GM21786 (cell line): ENCODE measurements at regions not wholly inside any gene's neighbourhood (a gene's known extent, or its start where the extent isn't known, plus 50 kb on each side); places are given as distances from the start of the nearest gene placed in this dataset.

ENCODE experiments used
- ATAC-seq: cut with Tn5 transposase; IDR thresholded peaks from one replicate; pipeline ENCODE4 v1.9.1; 2021; ENCODE audit not compliant: unreplicated experiment

DNA sequence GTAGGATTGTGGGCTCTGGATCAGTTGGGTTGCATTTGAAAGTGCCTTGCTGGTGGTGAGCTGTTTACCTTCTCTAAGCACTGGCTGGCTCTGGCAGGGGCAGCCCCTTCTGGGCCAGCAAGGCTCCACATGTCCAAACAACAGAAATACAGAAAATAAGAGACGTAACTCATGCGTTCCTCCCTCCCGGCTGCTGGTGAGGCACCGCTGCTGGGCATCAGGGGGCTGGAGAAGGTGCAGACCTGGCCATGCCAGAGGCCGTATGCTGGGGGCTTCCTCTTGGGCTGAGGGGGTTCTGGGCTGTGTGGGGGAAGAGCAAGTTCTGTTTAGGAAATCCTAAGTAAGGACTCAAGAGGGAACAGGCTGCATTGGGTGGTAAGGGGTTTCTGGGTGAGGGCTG is 140.6 kb downstream of the URI1 start:
- no peak for ATAC-seq

DNA sequence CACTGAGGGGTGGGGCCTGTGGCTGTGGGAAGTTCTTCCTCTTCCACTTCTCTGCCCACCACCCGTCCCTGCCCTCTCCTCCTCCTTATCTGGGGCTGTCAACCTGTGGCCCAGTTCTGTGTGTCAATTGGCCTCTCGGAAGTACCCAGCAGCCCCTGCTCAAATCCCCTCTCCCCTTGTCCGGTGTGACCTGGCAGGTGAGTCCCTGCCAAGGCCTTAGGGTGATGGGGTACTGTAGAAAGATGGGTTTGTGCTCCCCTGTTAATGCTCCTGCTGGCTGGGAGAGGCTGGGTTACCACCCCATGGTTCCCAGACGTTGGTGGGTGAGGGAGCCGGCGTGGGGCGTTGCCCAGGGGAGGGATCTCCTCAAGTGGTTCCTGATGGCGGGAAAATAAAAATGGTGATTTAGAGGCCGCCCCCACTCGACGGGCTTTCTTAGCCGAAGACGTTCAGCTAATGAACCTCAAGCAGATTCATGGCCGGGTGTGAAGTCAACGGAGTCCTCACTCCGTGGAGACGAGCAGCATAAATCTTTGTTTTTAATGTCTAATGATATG is 141.2 kb downstream of the URI1 start:
- no peak for ATAC-seq

DNA sequence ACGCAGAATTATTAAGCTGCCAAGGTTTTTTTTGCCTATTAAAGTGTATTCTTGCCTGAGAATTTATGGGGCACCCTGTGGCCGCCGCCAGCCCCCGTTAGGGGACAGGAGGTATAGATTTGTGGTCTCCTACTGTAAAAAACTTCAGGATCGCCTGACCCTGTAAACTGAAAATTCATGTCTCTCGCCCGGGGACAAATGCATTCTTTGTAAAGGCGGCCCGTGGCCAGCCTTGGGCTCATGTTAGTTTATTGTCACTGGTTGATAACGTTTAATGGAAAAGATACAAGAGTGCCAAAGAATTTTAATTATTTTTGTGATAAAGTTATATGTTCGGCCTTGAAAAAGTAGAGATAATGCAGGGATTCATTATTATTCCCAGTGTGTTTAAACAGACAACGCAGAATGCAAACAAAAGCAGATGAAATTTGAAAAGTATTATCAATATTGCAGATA is 141.7 kb downstream of the URI1 start:
- ATAC-seq = no peak

DNA sequence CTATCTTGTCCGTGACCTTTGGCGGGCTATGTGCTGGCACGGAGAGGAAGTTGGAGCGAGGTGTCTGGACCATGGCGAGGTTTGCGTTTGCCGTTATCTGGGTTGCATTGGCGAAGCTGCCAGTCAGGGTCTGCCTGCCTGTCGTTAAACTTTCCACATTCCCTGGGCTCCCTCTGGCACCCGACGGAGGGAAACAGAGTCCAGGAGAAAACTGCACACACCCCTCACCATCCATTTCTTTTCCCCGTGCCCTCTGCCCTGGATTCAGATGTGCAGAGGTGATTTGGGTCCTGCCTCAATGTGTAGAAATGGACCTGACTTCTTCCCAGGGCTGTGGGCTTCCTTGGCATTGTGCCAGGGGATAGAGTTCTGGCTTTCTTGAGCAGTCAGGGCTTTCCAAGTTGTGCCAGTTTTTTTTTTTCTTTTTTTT is 142.4 kb downstream of the URI1 start:
- ATAC-seq = no peak

DNA sequence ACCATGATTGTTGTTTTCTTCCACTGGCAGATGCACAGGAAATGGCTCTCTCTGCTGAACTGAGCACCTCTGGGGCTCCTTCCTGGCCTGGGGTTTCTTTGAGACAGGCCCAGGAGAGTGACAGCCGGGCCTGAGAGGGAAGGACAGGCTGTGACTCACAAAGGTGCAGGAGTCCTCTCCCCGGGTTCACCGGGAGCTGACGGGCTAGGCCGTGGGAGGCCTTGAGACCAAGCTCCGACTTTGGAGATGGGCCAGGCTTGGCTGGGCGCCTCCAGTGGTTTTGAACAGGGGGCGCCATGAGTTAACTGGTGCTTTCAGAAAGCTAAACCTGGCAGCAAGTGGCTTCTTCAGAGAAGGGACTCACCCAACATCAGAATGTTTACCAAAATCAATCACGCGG is 143.4 kb downstream of the URI1 start:
- no peak for ATAC-seq

DNA sequence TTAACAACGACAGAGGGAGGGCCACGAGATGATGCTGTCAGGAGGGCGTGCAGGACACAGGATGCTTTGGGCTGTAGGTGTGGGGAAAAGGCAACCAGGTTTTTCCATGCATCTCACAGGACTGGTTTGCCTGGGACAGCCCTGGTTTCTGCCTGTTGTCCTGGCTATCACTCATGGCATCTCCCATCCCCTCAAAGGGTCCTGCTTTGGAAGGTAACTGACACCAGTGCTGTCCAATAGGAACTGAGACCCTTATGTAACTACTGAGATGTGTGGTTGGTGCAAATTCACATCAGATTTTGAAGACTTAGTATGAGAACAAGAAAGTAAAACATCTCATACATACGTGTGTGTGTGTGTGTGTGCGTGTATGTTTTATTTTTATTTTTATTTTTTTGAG is 144.2 kb downstream of the URI1 start:
- ATAC-seq = no peak

DNA sequence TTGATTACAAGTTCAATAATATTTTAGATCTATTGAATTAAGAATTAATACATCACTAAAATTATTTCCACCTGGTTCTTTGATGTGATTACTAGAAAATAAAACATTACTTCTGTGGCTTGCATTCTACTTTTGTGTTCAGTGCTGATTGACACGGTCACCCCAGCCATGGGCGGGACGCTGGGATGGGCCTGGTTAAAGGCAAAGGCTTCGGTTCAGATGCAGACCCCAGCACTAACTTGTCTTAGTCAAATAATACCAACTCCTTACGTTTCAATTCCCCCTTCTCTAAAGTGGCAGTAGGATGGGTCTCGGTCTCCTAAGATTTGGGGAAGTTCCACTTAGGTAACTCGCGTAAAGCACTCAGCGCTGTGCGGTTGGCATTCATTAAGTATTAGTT is 144.9 kb downstream of the URI1 start:
- no peak for ATAC-seq

DNA sequence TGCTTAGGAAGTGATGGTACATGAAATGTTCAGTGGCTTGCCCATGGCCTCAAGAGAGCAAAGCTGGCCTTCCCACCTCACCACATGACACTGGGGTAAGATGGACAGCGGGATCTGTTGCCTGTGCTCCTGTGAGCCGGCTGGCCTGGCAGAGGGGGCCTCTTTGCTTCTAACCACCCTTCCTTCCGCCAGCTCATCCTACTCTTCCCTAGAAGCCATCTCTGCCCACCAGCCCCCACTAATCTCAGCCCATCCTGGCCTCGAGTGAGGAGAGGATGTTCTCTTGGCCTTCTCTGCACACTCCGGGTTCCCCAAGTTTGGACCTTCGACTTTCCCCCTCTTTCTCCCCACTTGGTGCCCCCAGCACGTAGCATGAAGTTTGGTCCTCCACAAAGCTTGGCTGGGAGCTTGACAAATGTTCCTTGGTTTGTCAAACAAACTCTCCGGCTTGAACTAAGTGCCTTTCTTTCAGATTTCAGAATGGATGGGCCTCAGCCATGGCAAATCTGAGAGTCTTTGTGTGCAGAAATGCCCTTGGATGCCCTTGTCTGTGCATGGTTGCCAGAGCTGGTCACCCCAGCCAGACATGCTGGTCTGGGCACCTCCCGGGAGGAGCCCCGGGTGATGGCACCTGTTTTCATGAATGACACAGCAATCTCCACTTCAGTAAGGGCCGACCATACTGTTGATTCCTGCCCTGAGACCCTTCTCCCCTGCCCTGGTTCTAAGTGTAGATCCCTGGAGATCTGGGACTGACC is 145.5 kb downstream of the URI1 start:
- no peak for ATAC-seq

DNA sequence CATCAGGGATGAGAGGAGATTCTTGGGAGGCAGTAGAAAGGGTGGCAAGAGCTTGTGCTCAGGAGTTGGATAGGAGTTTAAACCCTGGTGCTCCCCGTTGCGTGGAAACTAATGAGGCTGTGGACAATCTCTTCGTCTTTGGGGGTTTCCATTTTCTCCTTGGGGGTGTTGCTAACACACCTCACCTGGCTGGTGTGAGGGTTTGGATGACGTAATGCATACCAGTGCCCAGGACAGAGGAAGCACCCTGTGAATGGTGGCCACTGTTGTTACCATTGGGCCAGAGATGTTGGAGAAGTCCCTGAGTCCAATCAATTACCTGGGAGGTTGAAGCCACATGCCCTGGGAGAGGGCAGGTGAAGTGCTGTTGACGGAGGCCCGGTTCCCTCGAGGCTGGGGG is 146.5 kb downstream of the URI1 start:
- ATAC-seq = no peak

DNA sequence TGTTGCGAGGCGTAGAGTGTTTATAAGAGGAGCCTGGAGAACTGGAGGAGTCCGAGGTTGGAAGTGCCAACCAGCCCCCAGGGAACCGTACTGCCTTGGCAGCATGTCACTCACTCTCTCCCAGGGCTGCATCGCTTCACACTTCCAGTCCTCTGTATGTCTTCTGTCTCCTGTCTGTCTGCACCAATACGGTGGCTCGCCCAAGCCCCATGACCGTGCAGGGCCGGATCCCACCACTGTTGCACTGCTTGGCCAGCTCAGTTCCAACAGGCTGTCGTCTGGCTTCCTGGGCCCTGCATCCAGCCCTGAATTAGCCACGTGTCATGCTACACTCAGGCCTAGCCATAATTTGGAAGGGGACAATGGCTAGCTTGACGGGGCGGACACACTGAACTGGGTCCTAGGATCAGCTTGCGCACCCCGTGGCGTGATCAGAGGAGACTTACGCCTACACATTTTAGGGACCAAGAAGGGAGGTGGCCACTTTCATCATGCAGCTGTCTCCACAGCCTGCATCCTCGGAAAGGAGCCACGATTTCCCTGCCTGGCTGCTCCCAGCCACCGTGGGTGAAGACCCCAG is 147.1 kb downstream of the URI1 start:
- ATAC-seq = no peak

DNA sequence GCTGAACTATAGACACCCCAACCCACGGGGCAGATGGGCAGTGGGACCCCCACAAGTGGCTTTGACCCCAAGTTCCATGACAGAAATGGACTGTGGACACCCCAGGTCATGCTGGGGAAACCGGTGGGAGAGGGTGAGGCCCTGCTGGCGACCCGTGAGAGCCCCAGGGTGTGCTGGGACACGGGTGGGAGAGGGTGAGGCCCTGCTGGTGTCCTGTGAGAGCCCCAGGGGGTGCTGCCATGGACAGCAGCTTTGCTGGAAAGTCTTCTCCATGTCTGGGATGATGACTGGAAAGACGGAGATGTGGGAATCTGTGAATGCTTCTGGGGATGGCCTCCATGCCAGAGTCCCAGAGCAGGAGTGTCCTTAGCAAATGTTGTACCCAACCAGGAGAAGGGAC is 148.4 kb downstream of the URI1 start:
- no peak for ATAC-seq

DNA sequence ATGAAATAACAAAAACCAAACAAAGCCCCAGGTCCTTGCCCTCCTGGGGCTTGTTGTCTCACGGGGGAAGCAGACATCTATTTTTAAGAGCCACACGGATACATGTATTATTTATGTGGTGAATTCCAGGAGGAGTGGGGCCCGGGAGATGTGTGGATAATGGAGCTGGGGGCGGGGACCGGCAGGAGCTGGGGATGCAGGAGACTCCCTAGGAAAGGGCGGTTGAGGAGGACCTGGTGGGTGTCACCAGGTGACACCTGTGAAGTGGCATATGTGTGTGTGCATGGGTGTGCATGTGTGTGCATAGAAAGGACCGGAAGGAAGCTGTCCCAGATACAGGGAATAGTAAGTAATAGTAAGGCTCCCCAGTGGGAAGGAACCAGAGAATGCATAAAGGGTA is 148.9 kb downstream of the URI1 start:
- no peak for ATAC-seq

DNA sequence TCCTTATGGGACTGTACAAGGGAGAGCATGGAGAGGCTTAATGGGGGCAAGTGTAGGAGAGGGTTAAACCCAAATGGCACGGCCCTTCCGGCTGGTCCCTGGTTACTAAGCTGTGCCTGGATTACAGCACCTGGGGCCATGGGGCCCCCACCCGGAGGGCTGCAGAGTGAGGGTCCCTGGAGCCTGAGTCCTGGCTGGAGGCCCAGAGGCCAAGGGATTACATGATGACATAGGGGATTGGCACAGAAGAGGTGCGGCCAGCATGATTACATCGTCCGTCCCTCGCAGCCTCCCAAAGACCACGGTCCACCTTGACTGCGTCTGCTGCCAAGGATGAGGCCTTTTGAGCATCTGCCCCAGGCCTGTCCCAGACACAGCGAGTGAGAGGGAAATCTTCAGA is 149.4 kb downstream of the URI1 start:
- ATAC-seq = no peak

DNA sequence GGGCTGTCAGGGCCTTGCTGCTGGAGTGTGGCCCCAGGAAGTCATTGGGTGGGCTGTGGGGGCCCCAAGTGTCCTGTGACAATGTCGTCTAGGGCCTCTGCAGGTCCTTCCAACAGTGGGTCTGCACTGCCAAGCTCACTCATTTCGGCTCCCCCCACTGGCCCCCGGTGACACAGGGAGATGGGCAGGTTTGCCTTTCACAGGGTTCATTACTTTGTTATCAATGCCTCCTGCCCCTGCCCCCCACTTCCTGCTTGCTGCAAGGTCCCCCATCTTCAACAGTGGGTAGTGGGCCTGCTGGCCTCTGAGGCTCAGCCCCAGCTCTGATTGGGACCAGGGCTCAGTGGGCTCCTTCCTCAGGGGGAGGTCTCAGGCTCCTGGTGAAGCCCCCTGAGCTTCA is 149.8 kb downstream of the URI1 start:
- ATAC-seq = no peak

DNA sequence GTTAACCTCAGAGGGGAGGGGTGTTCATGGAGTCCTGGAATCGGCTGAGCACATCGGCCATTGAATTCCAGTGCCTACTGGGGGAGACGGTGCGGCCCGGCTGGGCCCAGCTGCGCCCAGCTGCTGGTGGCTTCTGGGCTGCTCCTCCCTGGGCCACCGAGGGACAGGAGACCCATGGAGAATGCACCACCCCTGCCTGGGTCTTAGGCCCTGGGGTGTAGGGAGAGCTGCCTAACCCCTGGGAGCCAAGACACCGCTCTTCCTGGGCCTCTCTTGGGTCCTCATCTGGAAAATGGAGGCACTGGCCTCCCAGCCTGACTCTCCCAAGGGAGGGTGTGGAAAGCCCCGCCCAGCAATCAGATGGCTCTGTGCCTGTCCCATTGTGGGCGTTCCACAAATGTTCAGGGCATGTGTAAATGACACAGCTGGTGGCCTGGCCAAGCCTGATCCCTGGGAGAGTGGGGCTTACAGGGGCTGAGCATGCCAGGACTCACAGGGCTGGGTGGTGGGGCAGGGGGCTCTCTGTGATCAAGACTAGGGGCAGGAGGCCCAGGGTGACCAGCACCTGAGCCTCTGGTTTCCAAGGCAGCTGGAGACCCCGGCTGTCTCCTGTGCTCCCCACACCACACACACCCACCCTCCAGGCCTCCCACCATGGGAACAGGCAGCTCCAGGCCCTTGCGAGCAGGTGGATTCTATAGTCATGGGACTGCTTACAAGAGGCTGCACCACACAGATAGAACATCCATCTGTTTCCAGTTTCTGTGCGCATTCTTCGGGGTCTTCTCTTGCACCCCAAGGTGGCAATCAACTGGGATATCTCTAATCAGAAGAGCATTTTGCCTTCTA is 150.9 kb downstream of the URI1 start:
- no peak for ATAC-seq

DNA sequence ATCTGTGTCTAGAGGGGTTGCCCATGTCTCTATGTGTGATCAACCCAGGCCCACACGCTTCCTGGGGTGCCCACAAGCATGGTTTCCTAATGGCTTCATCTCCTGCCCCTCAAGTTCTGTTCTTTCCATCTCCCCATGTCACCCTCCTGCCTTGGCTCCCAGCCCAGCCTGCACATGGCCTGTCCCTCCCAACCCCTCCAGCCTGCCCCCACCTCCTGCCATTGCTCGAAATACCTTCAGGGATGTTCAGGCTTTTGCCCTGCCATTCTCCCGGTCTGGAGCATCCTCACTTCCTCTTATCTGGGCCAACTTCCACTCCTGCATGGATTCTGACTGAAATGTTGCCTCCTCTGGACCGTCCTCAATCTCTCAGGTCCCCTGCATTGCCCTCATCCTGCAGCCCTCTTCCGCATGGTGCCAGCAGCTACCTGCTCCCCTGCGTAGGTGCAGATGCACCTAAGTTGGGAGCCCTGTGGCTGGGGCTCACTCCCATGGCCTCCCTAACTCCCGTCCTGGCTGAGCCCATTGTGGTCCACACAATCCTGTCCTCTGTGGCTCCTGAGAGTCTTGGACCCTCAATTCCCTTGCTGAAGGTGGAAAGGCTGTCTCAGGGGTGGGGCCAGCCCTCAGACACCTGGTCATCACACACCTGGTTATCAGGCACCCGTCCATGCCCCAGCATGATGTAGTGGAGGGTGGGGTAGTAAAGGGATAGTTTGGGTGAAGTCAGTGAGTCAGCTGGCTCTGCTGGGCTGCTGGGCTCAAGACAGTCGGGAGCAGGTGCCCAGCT is 152.1 kb downstream of the URI1 start:
- ATAC-seq = no peak

DNA sequence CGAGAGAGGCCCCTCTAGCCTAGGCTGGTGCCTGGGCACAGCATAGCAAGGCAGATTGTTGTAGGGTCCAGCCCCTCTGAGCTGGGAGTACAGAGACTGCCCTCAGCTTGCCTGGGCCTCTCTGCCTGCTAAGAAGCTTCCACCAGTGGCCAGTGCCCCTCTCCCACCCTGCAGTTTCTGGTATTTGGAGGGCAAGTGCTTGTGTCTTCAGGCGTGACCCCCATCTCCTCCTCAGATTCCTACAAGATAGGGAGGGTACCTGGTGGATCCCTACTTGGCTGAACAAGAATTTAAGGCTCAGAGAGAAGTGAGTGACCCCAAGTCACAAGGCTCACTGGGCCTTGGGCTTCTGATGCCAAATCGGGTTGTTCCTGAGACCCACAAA is 152.7 kb downstream of the URI1 start:
- ATAC-seq = no peak

DNA sequence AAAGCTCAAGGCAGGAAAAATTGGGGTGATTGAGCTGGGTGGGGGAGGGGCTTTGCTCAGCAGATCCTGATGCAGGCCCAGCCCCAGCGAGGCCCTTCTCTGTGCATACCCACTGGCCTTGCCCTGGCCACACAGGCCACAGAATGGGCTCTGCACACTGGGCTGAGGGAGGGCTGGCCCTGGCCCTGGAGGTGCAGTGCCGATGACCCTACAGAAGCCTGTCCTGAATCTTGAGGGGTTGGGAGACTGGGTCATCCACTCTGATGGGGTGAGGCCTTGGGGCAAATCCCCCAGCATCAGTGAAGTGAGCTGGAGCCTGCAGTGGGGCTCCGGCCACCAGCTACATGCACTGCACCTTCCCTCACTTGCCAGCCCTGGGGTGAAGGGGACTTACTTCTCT is 153.1 kb downstream of the URI1 start:
- ATAC-seq = no peak

DNA sequence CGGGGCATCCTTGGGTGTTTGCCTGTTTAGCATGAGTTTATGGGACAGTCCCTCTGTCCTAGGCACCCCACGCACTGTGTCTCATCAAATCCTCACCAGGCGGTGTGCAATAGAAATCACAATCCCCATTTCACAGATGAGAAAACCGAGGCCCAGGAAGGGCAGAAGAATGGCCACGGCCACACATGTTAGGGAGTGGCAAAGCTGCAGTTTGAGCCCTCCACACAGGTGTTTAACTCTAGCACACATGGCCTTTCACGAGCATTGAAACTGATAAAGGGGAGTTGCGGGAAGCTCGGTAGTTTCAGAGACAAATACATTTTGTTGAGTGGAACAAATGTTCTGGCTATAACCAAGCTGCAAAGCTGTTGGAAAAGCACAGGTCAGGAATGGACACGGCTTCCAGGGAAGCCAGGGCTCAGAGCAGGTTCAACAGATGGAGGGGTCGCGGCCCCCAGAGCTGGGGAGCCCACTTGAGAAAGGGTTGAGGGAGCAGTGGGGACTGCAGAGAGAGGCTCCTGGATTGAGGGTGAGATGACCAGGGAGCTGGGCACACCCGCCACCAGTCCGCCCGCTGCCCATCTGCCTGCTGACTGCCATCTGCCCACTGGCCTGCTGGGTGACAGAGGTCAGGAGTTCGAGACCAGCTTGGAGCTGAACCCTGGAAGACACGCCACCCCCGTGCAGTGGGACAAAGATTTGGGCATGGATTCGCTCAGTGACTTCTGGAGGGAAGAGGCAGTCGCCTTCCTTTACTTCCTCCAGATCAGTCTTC is 154.7 kb downstream of the URI1 start:
- no peak for ATAC-seq

DNA sequence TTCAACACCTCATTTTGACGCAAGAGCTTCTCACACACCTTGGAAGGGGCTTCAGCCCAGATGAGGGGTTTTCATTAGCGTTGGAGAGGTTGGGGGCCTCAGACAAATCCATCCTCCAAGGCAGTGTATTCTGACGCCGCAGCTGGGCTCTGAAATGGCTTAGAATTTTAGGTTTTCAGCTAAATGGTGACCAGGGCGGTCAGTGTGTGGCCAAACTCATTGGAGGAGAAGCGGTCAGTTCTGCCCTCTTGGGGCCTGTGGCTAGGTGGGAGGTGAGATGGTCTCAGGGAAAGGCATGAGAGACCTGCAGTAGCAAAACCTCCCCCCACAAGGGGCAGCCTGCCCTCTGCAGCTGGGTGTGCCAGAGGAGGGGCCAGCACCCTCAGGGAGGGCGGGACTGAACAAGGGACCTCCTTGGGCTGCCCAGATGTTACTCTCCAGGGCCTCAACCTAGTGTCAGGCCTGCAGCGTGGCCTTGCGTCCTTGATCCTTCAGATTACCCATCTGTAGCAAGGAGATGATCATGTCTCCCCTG is 155.8 kb downstream of the URI1 start:
- ATAC-seq = no peak
